HEK293T (cell line): ENCODE measurements at regions not wholly inside any gene's neighbourhood (a gene's known extent, or its start where the extent isn't known, plus 50 kb on each side); places are given as distances from the start of the nearest gene placed in this dataset.

ENCODE experiments used
- BHLHE40 ChIP-seq: fragments of 450-650 bp; IDR thresholded peaks from 2 replicates; pipeline ENCODE4 v1.6.1; 2016; ENCODE audit warnings: mild to moderate bottlenecking, moderate library complexity, borderline replicate concordance
- FOXM1 ChIP-seq: fragments of 450-650 bp; IDR thresholded peaks from 2 replicates; pipeline ENCODE4 v1.6.1; 2017; ENCODE audit warnings: mild to moderate bottlenecking, borderline replicate concordance
- NFRKB ChIP-seq: fragments of 450-650 bp; IDR thresholded peaks from 2 replicates; pipeline ENCODE4 v1.6.1; 2016; ENCODE audit warnings: mild to moderate bottlenecking, moderate library complexity
- SP1 ChIP-seq: fragments of 450-650 bp; IDR thresholded peaks from 2 replicates; pipeline ENCODE4 v1.6.1; 2017

GRCh38 chr10:4581929-4582328 is 244.1 kb upstream of the AKR1E2 start:
- TF ChIP-seq FOXM1, result no peak
- no peak for TF ChIP-seq SP1
- no peak for TF ChIP-seq BHLHE40
- no peak for TF ChIP-seq NFRKB
